IMR-90 (cell line): ENCODE measurements at regions not wholly inside any gene's neighbourhood (a gene's known extent, or its start where the extent isn't known, plus 50 kb on each side); places are given as distances from the start of the nearest gene placed in this dataset.

Source experiments
- ATAC-seq: fragments of 200-7000 bp; cut with Tn5 transposase; 2 replicates; pipeline ENCODE4 v1.9.1; 2020; ENCODE audit warnings: low read depth, mild to moderate bottlenecking, moderate library complexity
- BruUV-seq: library from RNA; stranded (reverse); fragments of 400-500 nt; replicated peaks from 2 replicates; lab custom pipeline; 2021; lab: Mats Ljungman, UMichigan
- CTCF ChIA-PET: fragments of 300-600 bp; formaldehyde crosslinking; extraction: SDS; loops from one replicate; lab custom pipeline; 2021; ENCODE audit warnings: antibody characterized with exemption; lab: Yijun Ruan, JAX
- POLR2A ChIA-PET: fragments of 300-600 bp; sonication (Branson Sonifier 250); formaldehyde crosslinking; loops from one replicate; lab custom pipeline; 2022; ENCODE audit warnings: antibody characterized with exemption; ENCODE audit not compliant: unreplicated experiment; lab: Charles Lee
- DNase-seq: peaks from one replicate; pipeline ENCODE4 v3.0.0; 2013
- H2AFZ ChIP-seq: replicated peaks from 2 replicates; pipeline ENCODE3; 2013; ENCODE audit warnings: low read length, mild to moderate bottlenecking; ENCODE audit not compliant: poor library complexity
- H2AK5ac ChIP-seq: 2 replicates; pipeline ENCODE4 v1.6.1; 2013; ENCODE audit warnings: low read depth, low read length, inconsistent platforms
- H2AK9ac ChIP-seq: replicated peaks from 2 replicates; pipeline ENCODE3; 2013; ENCODE audit warnings: mild to moderate bottlenecking, low read depth, low read length, moderate library complexity; ENCODE audit not compliant: poor library complexity
- H2BK120ac ChIP-seq: 2 replicates; pipeline ENCODE4 v1.6.1; 2013; ENCODE audit warnings: low read depth, low read length, inconsistent platforms
- H2BK15ac ChIP-seq: 3 replicates; pipeline ENCODE4 v1.6.1; 2013; ENCODE audit warnings: low read depth, low read length, inconsistent platforms
- H2BK20ac ChIP-seq: 2 replicates; pipeline ENCODE4 v1.6.1; 2013; ENCODE audit warnings: low read depth, mild to moderate bottlenecking, inconsistent platforms, low read length, moderate library complexity
- H2BK5ac ChIP-seq: 2 replicates; pipeline ENCODE4 v1.6.1; 2013; ENCODE audit warnings: mild to moderate bottlenecking, low read depth, low read length, inconsistent platforms; ENCODE audit not compliant: poor library complexity, severe bottlenecking
- H3K14ac ChIP-seq: replicated peaks from 2 replicates; pipeline ENCODE4 v1.6.1; 2013; ENCODE audit warnings: low read depth, low read length, inconsistent platforms
- H3K18ac ChIP-seq: 2 replicates; pipeline ENCODE4 v1.6.1; 2013; ENCODE audit warnings: low read depth, low read length, control low read depth
- H3K23ac ChIP-seq: 2 replicates; pipeline ENCODE4 v1.6.1; 2013; ENCODE audit warnings: low read depth, low read length, inconsistent platforms
- H3K27ac ChIP-seq: 2 replicates; pipeline ENCODE4 v1.5.1; 2013; ENCODE audit warnings: mild to moderate bottlenecking, control low read depth, low read length; ENCODE audit not compliant: insufficient read depth
- H3K27me3 ChIP-seq: 2 replicates; pipeline ENCODE4 v1.6.1; 2013; ENCODE audit warnings: low read length; ENCODE audit not compliant: control insufficient read depth, insufficient read depth
- H3K36me3 ChIP-seq: 2 replicates; pipeline ENCODE4 v1.6.1; 2013; ENCODE audit warnings: low read length, mixed read lengths; ENCODE audit not compliant: control insufficient read depth, insufficient read depth
- H3K4ac ChIP-seq: 2 replicates; pipeline ENCODE4 v1.6.1; 2013; ENCODE audit warnings: low read depth, low read length, inconsistent platforms
- H3K4me1 ChIP-seq: 2 replicates; pipeline ENCODE4 v1.6.1; 2013; ENCODE audit warnings: low read length, mixed read lengths; ENCODE audit not compliant: control insufficient read depth, insufficient read depth
- H3K4me2 ChIP-seq: 2 replicates; pipeline ENCODE4 v1.6.1; 2013; ENCODE audit warnings: low read depth, mild to moderate bottlenecking, control low read depth, low read length, moderate library complexity
- H3K4me3 ChIP-seq: 2 replicates; pipeline ENCODE4 v1.5.1; 2013; ENCODE audit warnings: low read depth, mild to moderate bottlenecking, control low read depth, low read length, moderate library complexity; ENCODE audit not compliant: insufficient read depth
- H3K56ac ChIP-seq: 2 replicates; pipeline ENCODE4 v1.6.1; 2013; ENCODE audit warnings: low read length, inconsistent platforms; ENCODE audit not compliant: insufficient read depth; ENCODE audit errors: extremely low read depth
- H3K79me1 ChIP-seq, 2 experiments: 2 replicates each; pipeline ENCODE4 v1.6.1; 2013; ENCODE audit warnings: low read length in 2 of 2, inconsistent platforms in 1 of 2, low read depth in 1 of 2
- H3K9ac ChIP-seq: 2 replicates; pipeline ENCODE4 v1.6.1; 2013; ENCODE audit warnings: low read depth, low read length, control low read depth
- H3K9me1 ChIP-seq: 2 replicates; pipeline ENCODE4 v1.6.1; 2013; ENCODE audit warnings: low read length, inconsistent platforms; ENCODE audit not compliant: insufficient read depth
- H3K9me3 ChIP-seq: 2 replicates; pipeline ENCODE4 v1.6.1; 2013; ENCODE audit warnings: low read length; ENCODE audit not compliant: control insufficient read depth, insufficient read depth
- H4K20me1 ChIP-seq: 2 replicates; pipeline ENCODE4 v1.6.1; 2013; ENCODE audit warnings: low read length, inconsistent platforms; ENCODE audit not compliant: insufficient read depth
- H4K5ac ChIP-seq: 2 replicates; pipeline ENCODE4 v1.6.1; 2013; ENCODE audit warnings: mild to moderate bottlenecking, low read depth, low read length, control low read depth
- H4K8ac ChIP-seq, 2 experiments: 2 replicates each; pipeline ENCODE4 v1.6.1; 2013; ENCODE audit warnings: low read depth in 2 of 2, low read length in 2 of 2, control low read depth in 1 of 2, inconsistent platforms in 1 of 2
- H4K91ac ChIP-seq: 2 replicates; pipeline ENCODE4 v1.6.1; 2013; ENCODE audit warnings: low read depth, low read length, inconsistent platforms; ENCODE audit not compliant: insufficient read depth
- BHLHE40 ChIP-seq: fragments of 150-350 bp; IDR thresholded peaks from 2 replicates; pipeline ENCODE4 v1.6.1; 2016; ENCODE audit warnings: mild to moderate bottlenecking, low read depth, low read length
- ELK1 ChIP-seq: fragments of 150-350 bp; IDR thresholded peaks from 2 replicates; pipeline ENCODE4 v1.6.1; 2016; ENCODE audit warnings: low read depth, mild to moderate bottlenecking, low read length, moderate library complexity, borderline replicate concordance
- FOS ChIP-seq: fragments of 150-350 bp; IDR thresholded peaks from 2 replicates; pipeline ENCODE4 v1.6.1; 2016; ENCODE audit warnings: low read depth, low read length
- MXI1 ChIP-seq: IDR thresholded peaks from 2 replicates; pipeline ENCODE4 v1.6.1; 2012; ENCODE audit warnings: low read depth, mild to moderate bottlenecking, low read length, moderate library complexity, borderline replicate concordance
- WGBS, 2 experiments: methylation state at CpG; one replicate each; pipeline versions ENCODE4 v1.1.5 to v1.1.7; 2013; ENCODE audit warnings: missing lambda C conversion rate in 2 of 2; ENCODE audit not compliant: insufficient read length in 1 of 2; ENCODE audit errors: extremely low coverage in 2 of 2; 5-methylcytosine and 5-hydroxymethylcytosine counted together
- dilution Hi-C: fragments of 300-500 bp; cut with HindIII; formaldehyde crosslinking; loops from one replicate; pipeline ENCODE4 v1.14.3; 2018; ENCODE audit warnings: low sequenced_read_pairs; ENCODE audit not compliant: unreplicated experiment
- in situ Hi-C: fragments of 300-500 bp; cut with MboI; formaldehyde crosslinking; loops from 3 replicates; pipeline ENCODE4 v1.14.3; 2019; ENCODE audit warnings: low sequenced_read_pairs, inconsistent platforms, mixed read lengths
- intact Hi-C: fragments of 100-400 bp; cut with micrococcal nuclease; formaldehyde crosslinking; loops from 2 replicates; pipeline ENCODE4 v1.10.0; 2022

GRCh38 chr6:144744720-144745119 is 459.6 kb downstream of the UTRN start:
- Histone ChIP-seq H3K9ac (no peak overlapping the region), H2BK5ac (no peak overlapping the region), H2BK20ac (no peak overlapping the region), H4K91ac (no peak overlapping the region), H2AK5ac (no peak overlapping the region), H3K27ac (no peak overlapping the region), H3K4ac (no peak overlapping the region), H2AFZ (no peak overlapping the region), H2BK15ac (no peak overlapping the region), H3K4me3 (no peak overlapping the region), H3K4me2 (no peak overlapping the region), H3K18ac (no peak overlapping the region), H3K79me1 (no peaks in the 10 kb centered on the region), H4K8ac (no peak overlapping the region), H4K20me1 (no peaks in the 10 kb centered on the region), H4K5ac (no peak overlapping the region), H3K4me1 (peaks cover 2% of the 10 kb centered on the region; the same call in 1 of the 2 replicates), H3K14ac (no peak overlapping the region), H2AK9ac (no peak overlapping the region), H3K36me3 (0 out of 2 replicates have a peak, but pooled peaks cover 1% of the 10 kb centered on the region), H3K9me3 (no peaks in the 10 kb centered on the region), H3K23ac (no peak overlapping the region), H3K27me3 (no peaks in the 10 kb centered on the region), H3K9me1 (no peaks in the 10 kb centered on the region), H2BK120ac (no peak overlapping the region), H3K56ac (no peak overlapping the region)
- no TSS peak for BruUV-seq
- TF ChIP-seq BHLHE40: no peak
- TF ChIP-seq MXI1: no peak
- TF ChIP-seq FOS: no peak
- TF ChIP-seq ELK1: no peak
- DNase-seq (no peak), ATAC-seq (no peak)
- intact Hi-C loops (no loop called here), dilution Hi-C loops (no loop called here), in situ Hi-C loops (no loop called here)
- CTCF ChIA-PET: no interaction called here
- POLR2A ChIA-PET: no interaction called here
- WGBS, 2 experiments: no CpG with 5 or more reads among the region's 3 CpGs
